HCT116 (cell line): ENCODE measurements at regions not wholly inside any gene's neighbourhood (a gene's known extent, or its start where the extent isn't known, plus 50 kb on each side); places are given as distances from the start of the nearest gene placed in this dataset.

Experiments
- ATAC-seq: fragments of 200-7000 bp; cut with Tn5 transposase; 2 replicates; pipeline ENCODE4 v1.9.1; 2020; ENCODE audit warnings: mild to moderate bottlenecking, moderate library complexity
- BruUV-seq: library from RNA; stranded (reverse); fragments of 400-500 nt; replicated peaks from 2 replicates; lab custom pipeline; 2021; lab: Mats Ljungman, UMichigan
- CTCF ChIA-PET: fragments of 300-600 bp; sonication (Branson Sonifier 250); formaldehyde crosslinking; loops from one replicate; lab custom pipeline; 2021; ENCODE audit warnings: antibody characterized with exemption; lab: Charles Lee
- POLR2A ChIA-PET: fragments of 300-600, 350-600 bp; sonication (Branson Sonifier 250); formaldehyde crosslinking; loops from one replicate; lab custom pipeline; 2021; ENCODE audit warnings: antibody characterized with exemption; lab: Charles Lee
- RAD21 ChIA-PET, 2 experiments: fragments of 300-600 bp; sonication (Branson Sonifier 250); formaldehyde crosslinking; loops; one replicate each; lab custom pipeline; 2023; ENCODE audit warnings: low total read pairs in 2 of 2; ENCODE audit not compliant: uncharacterized antibody in 2 of 2, unreplicated experiment in 2 of 2, low non-redundant PET in 1 of 2; lab: Charles Lee
- DNase-seq: peaks from one replicate; pipeline ENCODE4 v3.0.0-alpha.2; 2010; ENCODE audit warnings: low read depth, low spot score
- H2AFZ ChIP-seq: fragments of 200-600 bp; shearing (Covaris generic), sonication (generic); 2 replicates; pipeline ENCODE4 v1.6.1; 2017; ENCODE audit warnings: low read depth, mixed run types, mixed read lengths, antibody characterized with exemption, low read length; ENCODE audit not compliant: poor library complexity, severe bottlenecking
- H3K27ac ChIP-seq: 2 replicates; pipeline ENCODE4 v1.5.1; 2012; ENCODE audit warnings: low read depth, low read length
- H3K27me3 ChIP-seq: fragments of 200-600 bp; sonication (generic); 2 replicates; pipeline ENCODE4 v1.6.1; 2016; ENCODE audit warnings: mixed run types, low read length, mixed read lengths; ENCODE audit not compliant: insufficient read depth
- H3K36me3 ChIP-seq, 2 experiments: fragments of 200-500 bp in 1 of 2; fragments of 200-600 bp in 1 of 2; sonication (Bioruptor generic) in 1 of 2; sonication (generic) in 1 of 2; 2 replicates each; pipeline versions ENCODE4 v1.5.1 to v1.6.1; 2014 to 2016; ENCODE audit warnings: low read length in 2 of 2, inconsistent platforms in 1 of 2, mixed read lengths in 1 of 2, mixed run types in 1 of 2; ENCODE audit not compliant: insufficient read depth in 2 of 2, control insufficient read depth in 1 of 2
- H3K4me1 ChIP-seq, 2 experiments: fragments of 200-600 bp in 1 of 2; sonication (generic) in 1 of 2; 2 replicates each; pipeline versions ENCODE4 v1.5.1 to v1.6.1; 2012 to 2017; ENCODE audit warnings: low read length in 2 of 2, inconsistent platforms in 1 of 2, mild to moderate bottlenecking in 1 of 2, mixed read lengths in 1 of 2, mixed run types in 1 of 2, moderate library complexity in 1 of 2; ENCODE audit not compliant: insufficient read depth in 2 of 2, control insufficient read depth in 1 of 2
- H3K4me2 ChIP-seq: fragments of 200-600 bp; sonication (generic); 2 replicates; pipeline ENCODE4 v1.6.1; 2017; ENCODE audit warnings: mixed run types, low read length, mixed read lengths
- H3K4me3 ChIP-seq, 2 experiments: fragments of 200-600 bp in 1 of 2; sonication (generic) in 1 of 2; replicated peaks in 1 of 2; 2 replicates each; pipeline ENCODE4 v1.5.1; 2011 to 2016; ENCODE audit warnings: low read length in 2 of 2, control low read depth in 1 of 2, low read depth in 1 of 2, mild to moderate bottlenecking in 1 of 2, mixed read lengths in 1 of 2, mixed run types in 1 of 2
- H3K79me2 ChIP-seq: fragments of 200-600 bp; sonication (generic); 2 replicates; pipeline ENCODE4 v1.6.1; 2017; ENCODE audit warnings: mild to moderate bottlenecking, mixed run types, low read length, moderate library complexity, mixed read lengths; ENCODE audit not compliant: insufficient read depth
- H3K9ac ChIP-seq: fragments of 200-600 bp; sonication (generic); 2 replicates; pipeline ENCODE4 v1.6.1; 2016; ENCODE audit warnings: low read length, mixed read lengths
- H3K9me2 ChIP-seq: fragments of 200-600 bp; sonication (generic), shearing (Covaris generic); 2 replicates; pipeline ENCODE4 v1.6.1; 2017; ENCODE audit warnings: mixed run types, mild to moderate bottlenecking, moderate library complexity; ENCODE audit not compliant: insufficient read depth
- H3K9me3 ChIP-seq, 2 experiments: fragments of 200-500 bp in 1 of 2; fragments of 200-600 bp in 1 of 2; sonication (Bioruptor generic) in 1 of 2; sonication (generic) in 1 of 2; 2 replicates each; pipeline ENCODE4 v1.6.1; 2014 to 2017; ENCODE audit warnings: low read length in 2 of 2, mixed read lengths in 2 of 2, inconsistent platforms in 1 of 2, low read depth in 1 of 2, mild to moderate bottlenecking in 1 of 2, mixed run types in 1 of 2, moderate library complexity in 1 of 2; ENCODE audit not compliant: control insufficient read depth in 1 of 2, insufficient read depth in 1 of 2
- H4K20me1 ChIP-seq: fragments of 200-600 bp; sonication (generic), shearing (Covaris generic); 2 replicates; pipeline ENCODE4 v1.6.1; 2017; ENCODE audit warnings: mixed run types, mild to moderate bottlenecking, moderate library complexity; ENCODE audit not compliant: insufficient read depth
- CBX3 ChIP-seq: IDR thresholded peaks from 2 replicates; pipeline ENCODE4 v1.6.1; 2012; ENCODE audit warnings: low read depth
- CEBPB ChIP-seq: IDR thresholded peaks from 2 replicates; pipeline ENCODE4 v1.6.1; 2012; ENCODE audit warnings: low read depth
- CTCF ChIP-seq, 3 experiments: fragments of 200-600 bp in 1 of 3; sonication (generic) in 1 of 3; IDR thresholded peaks in 2 of 3; conservative IDR thresholded peaks in 1 of 3; 2 replicates each; pipeline ENCODE4 v1.5.1; 2012 to 2017; ENCODE audit warnings: low read depth in 2 of 3, low read length in 2 of 3, antibody characterized with exemption in 1 of 3, borderline replicate concordance in 1 of 3, control low read depth in 1 of 3, mild to moderate bottlenecking in 1 of 3, mixed read lengths in 1 of 3, mixed run types in 1 of 3, moderate library complexity in 1 of 3; ENCODE audit not compliant: insufficient read depth in 1 of 3
- ELF1 ChIP-seq: IDR thresholded peaks from 2 replicates; pipeline ENCODE4 v1.6.1; 2012; ENCODE audit warnings: low read depth, borderline replicate concordance
- EZH2 ChIP-seq: fragments of 200-600 bp; sonication (generic); IDR thresholded peaks from 2 replicates; pipeline ENCODE4 v1.6.1; 2017; ENCODE audit warnings: antibody characterized with exemption, mixed run types
- EZH2phosphoT487 ChIP-seq: fragments of 200-600 bp; IDR thresholded peaks from 2 replicates; pipeline ENCODE4 v1.6.1; 2018; ENCODE audit warnings: antibody characterized with exemption, borderline replicate concordance
- FOSL1 ChIP-seq: IDR thresholded peaks from 2 replicates; pipeline ENCODE4 v1.6.1; 2012; ENCODE audit warnings: low read depth
- JUND ChIP-seq: IDR thresholded peaks from 2 replicates; pipeline ENCODE4 v1.6.1; 2012
- MAX ChIP-seq: IDR thresholded peaks from 2 replicates; pipeline ENCODE4 v1.6.1; 2012
- POLR2A ChIP-seq: IDR thresholded peaks from 2 replicates; pipeline ENCODE4 v1.7.0; 2011; ENCODE audit warnings: borderline replicate concordance; ENCODE audit not compliant: insufficient read depth, insufficient read length; ENCODE audit errors: extremely low read depth
- RAD21 ChIP-seq: IDR thresholded peaks from 2 replicates; pipeline ENCODE4 v1.6.1; 2012; ENCODE audit warnings: low read depth, mild to moderate bottlenecking
- SRF ChIP-seq: IDR thresholded peaks from 2 replicates; pipeline ENCODE4 v1.6.1; 2012; ENCODE audit warnings: low read depth
- TCF7L2 ChIP-seq: IDR thresholded peaks from 2 replicates; pipeline ENCODE4 v1.7.0; 2011; ENCODE audit warnings: borderline replicate concordance, inconsistent platforms; ENCODE audit not compliant: insufficient read depth, insufficient read length; ENCODE audit errors: extremely low read depth
- YY1 ChIP-seq: IDR thresholded peaks from 2 replicates; pipeline ENCODE4 v1.6.1; 2011; ENCODE audit warnings: low read length, low read depth, moderate library complexity, mild to moderate bottlenecking; ENCODE audit not compliant: insufficient replicate concordance; ENCODE audit errors: extremely low read depth
- ZFX ChIP-seq: fragments of 450-650 bp; IDR thresholded peaks from 2 replicates; pipeline ENCODE4 v1.6.1; 2017
- ZNF274 ChIP-seq: fragments of 200-500 bp; sonication (Bioruptor generic); IDR thresholded peaks from 2 replicates; pipeline ENCODE4 v1.6.1; 2014; ENCODE audit warnings: mild to moderate bottlenecking, low read depth, low read length, inconsistent platforms
- intact Hi-C: fragments of 100-400 bp; cut with micrococcal nuclease; formaldehyde crosslinking; loops from 2 replicates; pipeline ENCODE4 v1.10.0; 2022

GRCh38 chr5:28500511-28500910 is 1462.1 kb upstream of the CDH9 start:
- Histone ChIP-seq H3K9ac (no peak overlapping the region), H3K4me1 (no peaks in the 10 kb centered on the region), H3K27ac (no peak overlapping the region), H3K79me2 (no peaks in the 10 kb centered on the region), H3K9me2 (no peaks in the 10 kb centered on the region), H2AFZ (no peak overlapping the region), H3K4me3 (no peak overlapping the region), H3K9me3 (peaks cover 5 to 19% of the 10 kb centered on the region in 2 experiments; a peak in 2 of 4 replicates), H3K36me3 (no peaks in the 10 kb centered on the region), H4K20me1 (no peaks in the 10 kb centered on the region), H3K4me2 (no peak overlapping the region), H3K27me3 (no peaks in the 10 kb centered on the region)
- no peak for ATAC-seq
- no peak for DNase-seq
- CTCF ChIA-PET: no interaction called here
- POLR2A ChIA-PET: no interaction called here
- RAD21 ChIA-PET: no interaction called here
- TF ChIP-seq JUND (no peak), ZNF274 (no peak), POLR2A (no peak), RAD21 (no peak), EZH2phosphoT487 (no peak), CTCF (IDR thresholded peaks at IDR 0.05 in 2 of 3, conservative IDR thresholded peaks at IDR 0.05 in 1 of 3; ENCODE audit: borderline replicate concordance in 1 of 3, insufficient read depth in 1 of 3, low read depth in 2 of 3, low read length in 2 of 3) (no peak), EZH2 (no peak), YY1 (no peak), CEBPB (no peak), ELF1 (no peak), SRF (no peak), TCF7L2 (no peak), MAX (no peak), ZFX (no peak), FOSL1 (no peak), CBX3 (no peak)
- BruUV-seq: no TSS peak
- intact Hi-C loops: no loop called here
